Muscle of leg (tissue), 3 donors: ENCODE measurements at regions not wholly inside any gene's neighbourhood (a gene's known extent, or its start where the extent isn't known, plus 50 kb on each side); places are given as distances from the start of the nearest gene placed in this dataset.

Source experiments
- DNase-seq: peaks from one replicate; pipeline ENCODE4 v3.0.0; 2013
- H3K27ac ChIP-seq: one replicate; pipeline ENCODE4 v1.5.1; 2013; ENCODE audit warnings: mild to moderate bottlenecking, low read length, control low read depth
- H3K27me3 ChIP-seq: one replicate; pipeline ENCODE4 v1.6.1; 2013; ENCODE audit warnings: low read length; ENCODE audit not compliant: control insufficient read depth, insufficient read depth
- H3K36me3 ChIP-seq: one replicate; pipeline ENCODE4 v1.6.1; 2013; ENCODE audit warnings: low read length; ENCODE audit not compliant: control insufficient read depth, insufficient read depth
- H3K4me1 ChIP-seq: one replicate; pipeline ENCODE4 v1.6.1; 2013; ENCODE audit warnings: low read length; ENCODE audit not compliant: control insufficient read depth, insufficient read depth
- H3K4me3 ChIP-seq: one replicate; pipeline ENCODE4 v1.5.1; 2013; ENCODE audit warnings: low read length, control low read depth
- H3K9me3 ChIP-seq: replicated peaks from 2 replicates; pipeline ENCODE4 v1.6.1; 2013; ENCODE audit warnings: low read depth, low read length; ENCODE audit not compliant: control insufficient read depth
- WGBS: methylation state at CpG from one replicate; pipeline ENCODE4 v1.1.5; 2013; ENCODE audit warnings: missing lambda C conversion rate; ENCODE audit not compliant: insufficient coverage; 5-methylcytosine and 5-hydroxymethylcytosine counted together

- Histone ChIP-seq H3K4me1 (peaks cover 19% of the 10 kb centered on the region), H3K27me3 (no peaks in the 10 kb centered on the region), H3K27ac (no peak overlapping the region), H3K36me3 (no peaks in the 10 kb centered on the region), H3K4me3 (no peak overlapping the region), H3K9me3 (no peaks in the 10 kb centered on the region)
- 100% methylated on average over 3 of the region's 5 CpGs for WGBS
- DNase-seq: no peak
Observed at GRCh38 chr3:194851941-194852340, 166.3 kb downstream of the FAM43A start.

- Histone ChIP-seq H3K27me3 (no peaks in the 10 kb centered on the region), H3K36me3 (no peaks in the 10 kb centered on the region), H3K27ac (no peak overlapping the region), H3K4me3 (no peak overlapping the region), H3K9me3 (no peaks in the 10 kb centered on the region), H3K4me1 (peaks cover 19% of the 10 kb centered on the region)
- WGBS: 90% methylated on average over 21 of the region's 22 CpGs
- DNase-seq: no peak
Observed at GRCh38 chr3:194852345-194852744, 166.7 kb downstream of the FAM43A start.

GRCh38 chr3:194852831-194853508, 167.3 kb downstream of the FAM43A start:
- no peak overlapping the region for H3K4me3 ChIP-seq
- no peak overlapping the region for H3K27ac ChIP-seq
- DNase-seq: peak; percentile 42
- H3K4me1 ChIP-seq: peaks cover 19% of the 10 kb centered on the region
- WGBS: 50% methylated on average over 14 of the region's 16 CpGs
- no peaks in the 10 kb centered on the region for H3K9me3 ChIP-seq
- H3K36me3 ChIP-seq: no peaks in the 10 kb centered on the region
- H3K27me3 ChIP-seq: no peaks in the 10 kb centered on the region

- no CpG with 5 or more reads among the region's 4 CpGs for WGBS
- H3K4me3 ChIP-seq: no peak overlapping the region
- no peaks in the 10 kb centered on the region for H3K36me3 ChIP-seq
- H3K27me3 ChIP-seq: no peaks in the 10 kb centered on the region
- peak; percentile 70 for DNase-seq
- H3K27ac ChIP-seq: peak overlapping the region; percentile 59
- H3K9me3 ChIP-seq: no peaks in the 10 kb centered on the region
- H3K4me1 ChIP-seq: peaks cover 19% of the 10 kb centered on the region
Observed at GRCh38 chr3:194854206-194854605, 168.5 kb downstream of the FAM43A start.

- DNase-seq: no peak
- H3K9me3 ChIP-seq: no peaks in the 10 kb centered on the region
- peaks cover 19% of the 10 kb centered on the region for H3K4me1 ChIP-seq
- WGBS: 81% methylated on average over 5 of the region's 9 CpGs
- H3K27me3 ChIP-seq: no peaks in the 10 kb centered on the region
- no peak overlapping the region for H3K4me3 ChIP-seq
- no peaks in the 10 kb centered on the region for H3K36me3 ChIP-seq
- peak overlapping the region; percentile 59 for H3K27ac ChIP-seq
Observed at GRCh38 chr3:194854659-194855390, 169.1 kb downstream of the FAM43A start.

GRCh38 chr3:194856296-194856695, 170.6 kb downstream of the FAM43A start:
- Histone ChIP-seq H3K4me3 (no peak overlapping the region), H3K36me3 (no peaks in the 10 kb centered on the region), H3K27ac (no peak overlapping the region), H3K4me1 (peaks cover 19% of the 10 kb centered on the region), H3K27me3 (no peaks in the 10 kb centered on the region), H3K9me3 (no peaks in the 10 kb centered on the region)
- DNase-seq: peak; percentile 48
- 70% methylated on average over 3 of the region's 7 CpGs for WGBS

- no peak for DNase-seq
- Histone ChIP-seq H3K4me3 (no peak overlapping the region), H3K9me3 (no peaks in the 10 kb centered on the region), H3K36me3 (no peaks in the 10 kb centered on the region), H3K27ac (no peak overlapping the region), H3K4me1 (peaks cover 19% of the 10 kb centered on the region), H3K27me3 (peaks cover 2% of the 10 kb centered on the region)
- 88% methylated on average over 4 of the region's 9 CpGs for WGBS
Observed at GRCh38 chr3:194857469-194858113, 171.9 kb downstream of the FAM43A start.

- WGBS: no CpG with 5 or more reads among the region's 2 CpGs
- H3K27me3 ChIP-seq: peaks cover 2% of the 10 kb centered on the region
- no peak overlapping the region for H3K27ac ChIP-seq
- H3K9me3 ChIP-seq: no peaks in the 10 kb centered on the region
- DNase-seq: no peak
- H3K4me3 ChIP-seq: no peak overlapping the region
- no peaks in the 10 kb centered on the region for H3K36me3 ChIP-seq
- H3K4me1 ChIP-seq: peaks cover 13% of the 10 kb centered on the region
Observed at GRCh38 chr3:194858382-194858781, 172.7 kb downstream of the FAM43A start.

- Histone ChIP-seq H3K4me1 (peaks cover 3% of the 10 kb centered on the region), H3K36me3 (no peaks in the 10 kb centered on the region), H3K9me3 (no peaks in the 10 kb centered on the region), H3K4me3 (no peak overlapping the region), H3K27ac (no peak overlapping the region), H3K27me3 (peaks cover 2% of the 10 kb centered on the region)
- no peak for DNase-seq
- WGBS: 89% methylated on average over 7 of the region's 9 CpGs
Observed at GRCh38 chr3:194860725-194861124, 175.0 kb downstream of the FAM43A start.

GRCh38 chr3:194861375-194861774, 175.7 kb downstream of the FAM43A start:
- Histone ChIP-seq H3K9me3 (no peaks in the 10 kb centered on the region), H3K36me3 (no peaks in the 10 kb centered on the region), H3K27me3 (peaks cover 2% of the 10 kb centered on the region), H3K27ac (no peak overlapping the region), H3K4me1 (peaks cover 3% of the 10 kb centered on the region), H3K4me3 (no peak overlapping the region)
- DNase-seq: peak; percentile 46
- WGBS: 67% methylated on average over 1 of the region's 4 CpGs
